Smooth muscle cell (in vitro differentiated cells): ENCODE measurements at regions not wholly inside any gene's neighbourhood (a gene's known extent, or its start where the extent isn't known, plus 50 kb on each side); places are given as distances from the start of the nearest gene placed in this dataset.
A peak's percentile ranks its signal among the peaks of the same experiment; 100 is the strongest.

Experiments
- DNase-seq: peaks from one replicate; lab custom pipeline; 2025; ENCODE audit not compliant: unreplicated experiment; lab: John Stamatoyannopoulos, UW
- H2AFZ ChIP-seq: fragments of 200-600 bp; sonication (generic); 2 replicates; pipeline ENCODE4 v1.6.0; 2016; ENCODE audit warnings: antibody characterized with exemption, low read depth, mild to moderate bottlenecking
- H3F3A ChIP-seq: fragments of 200-600 bp; sonication (generic); 2 replicates; pipeline ENCODE4 v1.6.0; 2017; ENCODE audit warnings: antibody characterized with exemption, low read depth
- H3K27ac ChIP-seq: fragments of 200-600 bp; sonication (generic); 2 replicates; pipeline ENCODE4 v1.5.1; 2016; ENCODE audit warnings: low read depth, mild to moderate bottlenecking
- H3K27me3 ChIP-seq: fragments of 200-600 bp; sonication (generic); 2 replicates; pipeline ENCODE4 v1.6.1; 2016; ENCODE audit warnings: low read depth, mild to moderate bottlenecking
- H3K36me3 ChIP-seq: fragments of 200-600 bp; sonication (generic); 2 replicates; pipeline ENCODE4 v1.5.1; 2016; ENCODE audit warnings: low read depth
- H3K4me1 ChIP-seq: fragments of 200-600 bp; sonication (generic); 2 replicates; pipeline ENCODE4 v1.5.1; 2016; ENCODE audit warnings: low read depth
- H3K4me2 ChIP-seq: fragments of 200-600 bp; sonication (generic); 2 replicates; pipeline ENCODE4 v1.6.0; 2016; ENCODE audit warnings: mild to moderate bottlenecking
- H3K4me3 ChIP-seq: fragments of 200-600 bp; sonication (generic); 2 replicates; pipeline ENCODE4 v1.5.1; 2016; ENCODE audit warnings: mild to moderate bottlenecking
- H3K79me2 ChIP-seq: fragments of 200-600 bp; sonication (generic); 2 replicates; pipeline ENCODE4 v1.6.0; 2016; ENCODE audit warnings: low read depth, mild to moderate bottlenecking
- H3K9ac ChIP-seq: fragments of 200-600 bp; sonication (generic); 2 replicates; pipeline ENCODE4 v1.6.0; 2016; ENCODE audit warnings: low read depth
- H3K9me3 ChIP-seq: fragments of 200-600 bp; sonication (generic); replicated peaks from 2 replicates; pipeline ENCODE4 v1.5.1; 2016; ENCODE audit warnings: low read depth
- H4K20me1 ChIP-seq: fragments of 200-600 bp; sonication (generic); 2 replicates; pipeline ENCODE4 v1.6.0; 2016; ENCODE audit warnings: low read depth
- CTCF ChIP-seq: fragments of 200-600 bp; sonication (generic); IDR thresholded peaks from 2 replicates; pipeline ENCODE4 v1.5.1; 2017; ENCODE audit warnings: borderline replicate concordance, mild to moderate bottlenecking, antibody characterized with exemption; ENCODE audit not compliant: insufficient read depth, poor library complexity, severe bottlenecking
- WGBS: methylation state at CpG from one replicate; pipeline ENCODE4 v1.1.7; 2016; ENCODE audit warnings: low lambda C conversion rate; 5-methylcytosine and 5-hydroxymethylcytosine counted together

- Histone ChIP-seq H3K27ac (no peak overlapping the region), H3K27me3 (no peaks in the 10 kb centered on the region), H4K20me1 (no peaks in the 10 kb centered on the region), H3K4me3 (no peak overlapping the region), H3K79me2 (no peaks in the 10 kb centered on the region), H3K9ac (no peak overlapping the region), H3K4me2 (peak overlapping the region; percentile 6), H3K4me1 (peaks cover 3% of the 10 kb centered on the region), H3K9me3 (no peaks in the 10 kb centered on the region), H2AFZ (no peak overlapping the region), H3F3A (no peaks in the 10 kb centered on the region), H3K36me3 (no peaks in the 10 kb centered on the region)
- DNase-seq, result no peak
- TF ChIP-seq CTCF, result no peak
Observed at GRCh38 chr2:147204102-147204501, 640.7 kb upstream of the ACVR2A start.

DNA sequence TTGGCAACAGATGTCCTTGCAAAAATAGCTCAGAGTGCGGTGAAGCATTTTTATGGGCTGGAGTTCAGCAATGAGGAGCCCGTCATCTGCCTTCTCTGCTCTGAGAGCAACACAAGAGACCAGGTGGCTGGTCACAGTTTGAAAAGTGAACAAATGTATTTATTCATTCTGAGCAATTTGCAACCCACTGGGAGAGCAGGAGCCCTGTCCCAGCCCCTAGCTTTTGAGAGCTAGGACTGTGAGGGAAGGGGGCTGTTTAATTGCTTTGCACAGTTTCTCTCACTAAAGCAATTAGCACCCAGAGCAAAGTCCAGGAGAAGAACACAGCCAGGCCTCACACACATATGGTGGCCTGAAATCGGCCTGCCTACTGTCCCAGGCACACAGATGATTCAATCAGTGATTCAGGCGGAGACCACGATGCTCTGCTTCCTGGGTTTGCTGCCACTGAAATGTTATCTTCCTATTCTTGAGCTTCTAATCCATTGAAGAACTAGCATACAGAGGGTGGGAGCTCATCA lies 646.1 kb upstream of the ACVR2A start:
- no peaks in the 10 kb centered on the region for H3K27me3 ChIP-seq
- no peak overlapping the region for H3K9ac ChIP-seq
- DNase-seq, result no peak
- H3K79me2 ChIP-seq, result no peaks in the 10 kb centered on the region
- 46% methylated on average over 5 of the region's 5 CpGs for WGBS
- no peak overlapping the region for H3K4me3 ChIP-seq
- H3K9me3 ChIP-seq, result no peaks in the 10 kb centered on the region
- no peak overlapping the region for H3K27ac ChIP-seq
- H3K4me2 ChIP-seq, result no peak overlapping the region
- peaks cover 13% of the 10 kb centered on the region for H3K4me1 ChIP-seq
- H3K36me3 ChIP-seq, result no peaks in the 10 kb centered on the region
- no peaks in the 10 kb centered on the region for H4K20me1 ChIP-seq
- H2AFZ ChIP-seq, result peak overlapping the region; percentile 34
- no peak for TF ChIP-seq CTCF
- H3F3A ChIP-seq, result no peaks in the 10 kb centered on the region

DNA sequence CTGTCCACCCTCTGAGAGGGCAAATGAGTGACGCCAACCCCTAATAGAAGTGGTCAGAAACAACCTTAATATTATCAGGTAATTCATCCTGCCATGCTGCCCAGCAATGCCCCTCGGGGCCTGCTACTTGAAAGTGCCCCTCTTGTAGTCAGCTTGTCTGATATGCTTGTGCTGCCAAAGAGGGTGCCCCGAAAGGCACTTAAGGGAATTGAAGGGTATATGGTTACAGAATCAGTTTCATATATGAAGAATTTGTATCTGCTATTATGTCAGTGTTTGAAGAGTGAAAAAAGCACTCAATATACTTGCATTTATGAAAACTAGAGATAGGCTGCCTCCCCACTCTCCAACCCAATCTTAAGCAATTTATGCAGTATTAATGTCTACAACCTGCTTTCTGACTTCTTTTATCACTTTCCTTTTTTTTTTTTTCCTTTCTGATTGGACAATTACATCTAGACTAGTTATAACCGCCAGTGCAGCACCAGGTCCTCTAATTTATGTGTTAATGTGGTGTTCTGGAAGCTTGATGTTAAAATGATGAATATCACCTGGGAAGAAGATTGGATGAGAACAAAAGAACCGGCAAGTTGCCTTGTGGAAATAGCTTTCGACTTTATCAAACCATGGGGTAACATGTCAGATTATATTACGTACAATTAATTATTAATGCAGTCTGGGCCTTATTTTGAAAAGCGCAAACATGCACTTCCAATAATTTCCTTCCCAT lies 646.9 kb upstream of the ACVR2A start:
- DNase-seq, result no peak
- Histone ChIP-seq H2AFZ (peak overlapping the region; percentile 34), H3K4me2 (no peak overlapping the region), H3F3A (no peaks in the 10 kb centered on the region), H3K79me2 (no peaks in the 10 kb centered on the region), H3K36me3 (no peaks in the 10 kb centered on the region), H4K20me1 (no peaks in the 10 kb centered on the region), H3K4me3 (no peak overlapping the region), H3K27ac (no peak overlapping the region), H3K27me3 (no peaks in the 10 kb centered on the region), H3K4me1 (peaks cover 13% of the 10 kb centered on the region), H3K9ac (no peak overlapping the region), H3K9me3 (no peaks in the 10 kb centered on the region)
- 95% methylated on average over 8 of the region's 8 CpGs for WGBS
- no peak for TF ChIP-seq CTCF

GRCh38 chr2:147182260-147182659 lies 662.6 kb upstream of the ACVR2A start:
- WGBS, result 87% methylated on average over 4 of the region's 4 CpGs
- Histone ChIP-seq H3K79me2 (no peaks in the 10 kb centered on the region), H3K36me3 (no peaks in the 10 kb centered on the region), H3F3A (no peaks in the 10 kb centered on the region), H3K4me2 (no peak overlapping the region), H3K9ac (no peak overlapping the region), H4K20me1 (no peaks in the 10 kb centered on the region), H3K4me3 (no peak overlapping the region), H3K4me1 (no peaks in the 10 kb centered on the region), H2AFZ (no peak overlapping the region), H3K27ac (no peak overlapping the region), H3K27me3 (no peaks in the 10 kb centered on the region), H3K9me3 (no peaks in the 10 kb centered on the region)
- DNase-seq, result no peak
- no peak for TF ChIP-seq CTCF
